ENCODE measurements at regions not wholly inside any gene's neighbourhood (a gene's known extent, or its start where the extent isn't known, plus 50 kb on each side); places are given as distances from the start of the nearest gene placed in this dataset. TPM values are rescaled to one million over a fixed set of nuclear protein-coding genes. Genes with fewer than 3 reads are reported as not detected.

DNA sequence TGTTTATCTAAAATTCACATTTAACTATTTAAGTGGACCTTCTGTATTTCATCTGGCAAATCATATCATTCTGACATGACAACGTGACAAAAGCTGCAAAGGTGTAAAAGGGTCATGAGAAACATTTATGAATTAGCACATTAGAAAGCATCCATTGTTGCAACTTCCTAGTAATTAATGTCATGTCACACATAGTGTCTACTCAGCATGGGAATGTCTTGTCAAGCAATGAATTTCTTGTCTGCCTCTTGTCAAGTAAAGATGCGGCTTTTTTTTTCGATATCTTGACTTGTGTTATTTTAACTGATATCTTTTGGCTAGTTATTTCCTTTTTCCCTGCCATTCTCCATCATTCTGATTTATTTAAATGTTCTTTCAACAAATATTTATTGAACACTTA is 463.5 kb upstream of the CXorf51B start:
- DNase-seq (ENCODE audit: low spot score), result no peak

GRCh38 chrX:146351620-146352019 is 458.0 kb upstream of the CXorf51B start:
- DNase-seq (ENCODE audit: low spot score), result no peak

GRCh38 chrX:146355440-146355839 is 454.1 kb upstream of the CXorf51B start:
- DNase-seq (ENCODE audit: low spot score), result no peak

DNA sequence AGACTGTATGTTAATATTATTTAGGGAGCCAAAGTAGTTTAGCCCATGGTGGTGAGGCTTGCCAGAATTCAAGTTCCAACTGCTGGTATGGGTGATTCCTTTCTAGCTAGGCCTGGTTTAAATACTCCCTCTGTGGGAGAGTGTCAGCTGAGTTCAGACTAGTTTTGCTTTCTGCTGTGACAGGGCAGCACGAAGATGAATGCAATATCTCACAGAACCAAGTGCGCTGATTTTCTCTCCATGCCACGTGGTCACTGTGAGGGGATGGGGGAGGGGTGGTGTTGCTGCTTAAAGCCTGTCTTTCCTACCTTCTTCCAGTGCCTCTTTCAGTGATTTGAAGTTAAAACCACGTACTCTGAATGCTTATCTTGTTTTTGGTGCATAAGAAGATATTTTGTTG is 445.7 kb upstream of the CXorf51B start:
- DNase-seq (ENCODE audit: low spot score), result no peak

GRCh38 chrX:146385529-146385928 is 424.0 kb upstream of the CXorf51B start:
- DNase-seq (ENCODE audit: low spot score), result no peak

DNA sequence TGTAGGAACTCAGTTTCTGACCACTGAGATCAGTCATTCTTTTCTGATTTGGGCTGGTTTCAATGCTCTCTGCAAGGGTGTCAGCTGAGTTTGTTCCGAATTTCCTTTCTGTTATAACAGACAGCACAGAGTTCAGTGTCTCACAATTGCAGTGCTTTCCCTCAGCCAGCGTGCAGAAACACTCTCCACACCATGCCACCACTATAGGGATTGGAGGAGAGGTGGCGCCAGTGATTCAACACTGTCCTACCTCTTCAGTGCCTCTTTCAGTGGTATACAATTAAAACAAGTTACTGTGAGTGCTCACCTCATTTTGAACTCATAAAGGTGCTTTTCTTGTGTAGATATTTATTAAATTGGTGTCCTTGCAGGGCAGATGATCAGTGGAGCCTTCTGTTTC is 413.2 kb upstream of the CXorf51B start:
- no peak for DNase-seq (ENCODE audit: low spot score)

DNA sequence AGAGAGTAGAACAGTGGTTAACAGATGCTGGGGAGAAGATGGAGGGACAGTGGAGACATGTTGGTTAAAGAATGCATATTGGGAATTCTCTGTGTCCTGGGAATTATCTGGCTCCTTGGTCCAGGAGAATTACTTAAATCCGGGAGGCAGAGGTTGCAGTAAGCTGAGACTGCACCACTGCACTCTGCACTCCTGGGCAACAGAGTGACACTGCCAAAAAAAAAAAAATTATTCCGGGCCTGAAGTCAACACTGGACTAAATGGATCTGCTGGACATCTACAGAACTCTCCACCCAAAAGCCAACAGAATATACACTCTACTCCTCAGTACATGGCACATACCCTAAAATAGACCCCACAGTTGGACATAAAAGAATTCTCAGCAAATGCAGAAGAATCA is 400.0 kb upstream of the CXorf51B start:
- no peak for DNase-seq (ENCODE audit: low spot score)

- DNase-seq (ENCODE audit: low spot score), result no peak
Measured at GRCh38 chrX:146424422-146424821, 385.1 kb upstream of the CXorf51B start.

GRCh38 chrX:146433771-146434170 is 375.8 kb upstream of the CXorf51B start:
- no peak for DNase-seq (ENCODE audit: low spot score)

DNA sequence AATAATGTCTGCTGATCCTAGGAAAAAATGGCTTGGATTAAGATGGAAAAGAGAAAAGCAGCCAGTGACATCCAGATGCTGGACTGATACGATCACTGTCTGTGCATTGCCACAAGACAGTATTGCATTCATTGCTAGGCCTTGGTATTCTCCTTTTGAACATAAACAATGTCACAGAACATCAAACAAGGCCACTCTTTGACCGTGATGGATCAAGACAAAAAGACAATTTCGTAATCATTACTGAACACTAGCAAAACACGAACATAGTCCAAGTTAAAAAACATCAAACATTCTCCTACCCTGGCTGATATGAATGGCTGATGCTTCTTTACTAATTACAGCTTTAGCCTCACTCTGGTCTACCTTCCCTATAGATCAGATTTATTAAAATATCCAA is 374.1 kb upstream of the CXorf51B start:
- no peak for DNase-seq (ENCODE audit: low spot score)

- DNase-seq (ENCODE audit: low spot score), result no peak
Measured at GRCh38 chrX:146448791-146449190, 360.8 kb upstream of the CXorf51B start.

DNA sequence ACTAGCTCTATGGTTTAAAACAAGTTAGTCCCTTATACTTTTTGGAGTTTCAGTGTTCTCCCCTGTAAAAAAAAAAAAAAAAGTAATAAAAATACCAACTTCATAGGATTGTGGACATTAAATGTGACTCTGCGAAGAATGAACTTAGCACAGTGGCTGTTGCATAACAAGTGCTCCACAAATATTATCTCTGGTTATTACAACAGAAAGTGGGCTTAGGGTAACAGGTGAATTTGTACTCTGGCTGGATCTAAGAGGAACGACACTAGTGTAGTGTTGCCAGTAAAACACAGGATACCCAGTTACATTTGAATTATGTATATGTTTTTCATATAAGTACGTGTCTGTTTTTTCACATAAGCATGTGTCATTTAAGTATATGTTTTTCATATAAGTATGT is 360.3 kb upstream of the CXorf51B start:
- no peak for DNase-seq (ENCODE audit: low spot score)

DNA sequence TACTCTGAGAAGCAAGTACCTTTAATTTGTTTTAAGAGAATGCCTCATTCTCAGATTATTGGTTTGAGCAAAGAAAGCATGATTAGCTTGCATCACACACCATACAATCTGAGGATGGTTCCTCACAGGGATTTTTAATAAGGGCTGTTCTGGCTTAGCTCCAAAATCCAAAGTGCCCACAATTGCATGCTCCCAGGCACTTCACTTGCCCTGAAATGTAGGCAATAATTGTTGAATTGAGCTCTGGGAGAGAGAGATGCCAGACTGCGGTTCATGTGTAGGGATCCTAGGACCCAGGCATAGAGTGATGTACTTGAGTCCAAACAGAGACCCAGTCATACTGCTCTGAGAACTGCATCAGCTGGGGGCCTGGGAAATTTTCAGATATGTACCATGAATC is 358.4 kb upstream of the CXorf51B start:
- no peak for DNase-seq (ENCODE audit: low spot score)

DNA sequence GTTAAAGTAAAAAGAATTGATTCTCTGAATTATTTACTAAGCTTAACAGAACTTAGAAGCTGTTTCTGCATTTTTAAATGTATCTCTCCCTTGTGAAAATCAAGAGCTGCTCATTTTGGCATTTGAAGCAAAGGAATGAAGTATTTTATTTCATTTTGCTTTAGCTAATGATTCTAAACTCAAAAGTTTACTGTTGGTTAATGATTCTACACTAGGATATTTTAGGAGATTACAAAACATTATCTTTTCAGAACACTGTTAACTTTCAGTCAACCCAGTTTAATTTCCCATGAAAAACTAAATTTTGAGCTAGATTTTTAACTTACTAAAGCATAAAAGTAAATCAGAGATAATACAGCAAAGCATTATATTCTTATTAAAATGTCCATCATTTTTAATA is 355.2 kb upstream of the CXorf51B start:
- no peak for DNase-seq (ENCODE audit: low spot score)

DNA sequence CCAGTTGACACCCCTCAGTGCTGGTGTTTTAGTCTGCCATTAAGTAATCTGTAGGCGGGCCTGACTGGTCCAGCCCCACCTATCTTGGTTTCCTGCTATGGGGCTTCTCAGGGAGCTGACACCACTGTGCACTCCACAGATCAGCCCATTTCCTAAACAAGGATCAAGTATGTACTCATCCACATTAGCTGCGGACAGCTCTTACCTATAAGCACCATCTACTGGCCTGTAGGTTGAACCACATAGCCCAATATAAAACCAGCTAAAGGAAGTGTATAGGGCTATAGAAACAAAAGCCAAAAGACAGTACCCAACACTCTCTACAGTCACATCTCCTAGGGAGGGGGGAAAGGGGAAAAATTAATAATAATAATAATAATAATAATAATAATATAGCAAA is 353.5 kb upstream of the CXorf51B start:
- no peak for DNase-seq (ENCODE audit: low spot score)

DNA sequence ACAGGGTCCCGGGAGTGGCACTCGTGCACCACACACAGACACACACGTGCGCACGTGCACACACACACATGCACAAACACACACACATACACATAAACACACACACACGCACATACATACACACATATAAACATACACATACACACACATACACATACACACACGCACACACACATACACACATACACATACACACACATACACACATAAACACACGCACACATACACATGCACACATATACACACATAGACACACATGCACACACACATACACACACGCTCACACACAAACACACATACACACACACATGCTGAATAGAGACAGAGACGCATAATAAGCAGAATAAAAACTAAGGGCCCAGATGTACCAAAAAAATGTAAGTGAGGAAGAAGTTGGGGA is 332.2 kb upstream of the CXorf51B start:
- DNase-seq (ENCODE audit: low spot score), result no peak

DNA sequence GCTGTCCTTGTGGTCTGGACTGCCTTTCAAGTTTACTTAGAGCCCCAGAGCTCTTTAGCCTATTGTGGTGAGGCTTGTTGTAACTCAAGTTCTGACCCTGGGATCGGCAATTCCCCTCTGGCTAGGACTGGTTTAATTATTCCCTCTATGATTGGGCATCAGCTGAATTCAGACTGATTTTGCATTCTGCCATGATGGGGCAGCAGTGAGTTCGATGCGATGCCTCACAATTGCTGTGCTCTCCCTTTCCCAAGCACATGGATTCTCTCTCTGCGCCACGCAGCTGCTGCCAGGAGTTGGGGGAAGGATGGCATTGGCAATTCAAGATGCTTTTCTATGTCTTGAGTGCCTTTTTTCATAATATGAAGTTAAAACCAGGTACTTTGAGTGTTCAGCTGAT is 327.8 kb upstream of the CXorf51B start:
- peak; percentile 24 for DNase-seq (ENCODE audit: low spot score)

Small RNA genes in the stretch of these regions (small RNA-seq; reads per million reads assigned to genes)
- gene RNA5SP517, result not detected

All from HT-29 (cell line).